HG03520 (cell line): ENCODE measurements at regions not wholly inside any gene's neighbourhood (a gene's known extent, or its start where the extent isn't known, plus 50 kb on each side); places are given as distances from the start of the nearest gene placed in this dataset.

ENCODE experiments used
- ATAC-seq: cut with Tn5 transposase; IDR thresholded peaks from one replicate; pipeline ENCODE4 v1.9.1; 2021; ENCODE audit warnings: mild to moderate bottlenecking, moderate library complexity; ENCODE audit not compliant: unreplicated experiment

GRCh38 chr11:45089251-45089650 lies 57.2 kb upstream of the PRDM11 start:
- no peak for ATAC-seq

DNA sequence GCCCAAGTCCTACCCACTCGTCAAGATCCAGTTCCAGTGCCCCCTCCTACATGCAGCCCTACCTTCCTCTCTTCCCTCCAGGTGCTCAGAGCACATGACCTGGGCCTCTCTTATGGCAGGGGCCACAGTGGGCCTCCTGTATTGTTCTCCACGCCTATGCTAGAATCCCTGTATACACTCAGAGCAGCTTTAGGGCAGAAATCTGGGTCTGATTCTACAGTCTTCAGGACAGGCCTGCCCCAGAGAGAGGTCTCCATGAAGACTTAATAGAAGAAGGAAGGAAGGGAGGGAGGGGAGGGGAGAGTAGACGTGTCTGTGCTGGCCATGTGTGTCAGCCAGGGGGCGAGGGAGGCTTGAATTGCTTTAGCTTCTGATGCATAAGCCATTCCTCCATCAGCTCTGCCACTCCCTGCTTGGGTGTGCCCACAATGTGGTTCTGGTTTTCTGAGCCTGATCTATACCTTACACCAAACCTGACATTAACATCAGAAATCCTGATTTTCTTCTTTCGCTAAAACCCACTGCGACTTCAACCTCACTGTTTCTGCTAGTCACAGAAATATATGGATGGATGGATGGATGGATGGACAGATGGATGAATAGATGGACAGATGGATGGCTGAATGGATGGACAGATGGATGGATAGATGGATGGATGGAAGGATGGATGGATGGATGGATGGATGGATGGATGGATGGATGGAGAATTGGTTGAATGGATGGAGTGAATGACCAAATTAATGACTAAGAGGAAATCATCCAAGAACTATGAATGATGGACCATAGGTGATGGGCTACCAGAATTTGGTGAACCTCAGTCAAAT lies 56.6 kb upstream of the PRDM11 start:
- no peak for ATAC-seq

GRCh38 chr11:45090607-45091006 lies 55.8 kb upstream of the PRDM11 start:
- ATAC-seq: no peak

GRCh38 chr11:45091563-45092403 lies 54.7 kb upstream of the PRDM11 start:
- no peak for ATAC-seq

DNA sequence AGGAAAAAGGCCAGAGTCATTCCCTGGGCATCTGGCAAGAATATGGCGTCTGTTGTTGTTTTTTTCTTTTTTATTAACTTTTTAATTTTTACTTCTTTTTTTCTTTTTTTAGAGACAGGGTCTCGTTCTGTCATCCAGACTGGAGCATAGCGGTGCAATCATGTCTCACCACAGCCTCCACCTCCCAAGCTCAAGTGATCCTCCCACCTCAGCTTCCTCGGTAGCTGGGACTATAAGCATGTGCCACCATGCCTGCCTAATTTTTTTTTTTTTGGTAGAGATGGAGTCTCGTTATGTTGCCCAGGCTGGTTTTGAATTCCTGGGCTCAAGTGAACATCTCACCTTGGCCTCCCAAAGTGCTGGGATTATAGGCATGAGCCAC lies 54.0 kb upstream of the PRDM11 start:
- ATAC-seq: no peak

DNA sequence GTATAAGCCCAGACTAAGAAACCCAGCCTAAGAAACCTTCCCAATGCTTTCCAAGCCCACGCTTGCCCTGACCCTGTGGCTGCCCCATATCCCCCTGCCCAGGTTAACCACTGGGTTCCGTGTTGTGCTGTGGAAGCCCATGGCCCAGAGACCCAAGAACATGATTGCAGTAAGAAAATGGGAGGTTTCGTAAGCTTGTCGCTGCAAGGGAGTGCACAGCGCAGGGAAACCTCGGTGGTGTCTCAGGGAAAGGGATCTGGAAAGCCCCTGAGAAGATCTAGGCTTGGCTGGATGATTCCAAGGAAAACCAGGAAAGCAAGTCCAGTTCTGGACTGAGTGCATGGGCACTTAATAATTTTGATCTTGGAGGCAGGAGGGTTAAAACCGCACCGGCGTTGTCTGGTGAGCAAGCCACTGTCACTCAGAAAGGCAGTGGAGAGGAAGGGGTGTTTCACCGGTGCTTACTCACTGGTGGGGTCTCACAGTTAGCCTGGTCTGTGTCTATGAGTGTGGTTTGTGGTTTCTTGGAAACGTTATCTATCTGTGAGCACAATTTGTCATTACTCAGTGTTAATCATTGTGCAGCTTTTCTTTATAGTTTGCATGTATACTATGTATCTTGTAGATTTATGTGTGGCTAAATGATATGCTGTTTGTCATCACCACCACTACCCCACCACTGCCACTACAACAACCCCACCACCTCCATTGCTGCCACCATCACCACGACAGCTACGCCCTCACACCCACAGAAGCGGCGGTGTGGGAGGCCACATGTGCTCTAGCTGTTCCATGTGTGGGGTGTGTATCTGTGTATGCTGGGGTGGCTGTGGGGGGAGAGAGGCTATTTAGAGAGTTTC lies 53.3 kb upstream of the PRDM11 start:
- ATAC-seq: no peak

DNA sequence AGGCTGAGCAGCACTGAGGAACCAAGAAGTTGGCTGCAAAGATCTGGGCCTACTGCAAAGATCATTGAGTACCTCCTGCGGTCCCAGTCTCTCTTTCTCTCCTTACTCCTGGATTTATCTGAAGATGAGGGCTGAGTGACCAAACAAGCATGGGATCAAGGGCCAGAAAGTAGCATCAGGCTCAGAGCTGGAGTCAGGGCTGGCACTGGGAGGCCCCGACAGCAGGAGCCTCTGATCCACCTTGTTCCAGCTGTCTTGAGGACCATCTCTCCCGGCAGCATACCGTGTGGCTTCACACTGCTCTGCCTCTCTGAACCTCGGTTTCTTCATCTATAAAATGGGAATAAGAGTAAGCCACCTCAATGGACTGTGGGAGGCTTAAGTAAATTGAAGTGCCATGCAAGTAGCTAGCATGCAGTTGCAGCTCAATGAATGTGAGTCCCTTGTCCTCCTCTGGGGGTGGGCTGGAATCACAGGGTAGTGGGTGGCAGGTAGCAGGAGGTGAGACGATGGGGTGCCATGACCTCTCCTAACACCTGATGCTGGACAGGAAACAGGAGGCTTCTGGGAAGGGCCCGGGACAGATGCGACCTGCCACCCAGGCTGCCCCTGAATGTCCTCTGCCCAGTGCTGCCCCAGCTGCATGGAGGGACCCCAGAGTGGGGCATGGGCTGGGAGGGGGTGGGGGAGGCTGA lies 52.5 kb upstream of the PRDM11 start:
- no peak for ATAC-seq

- ATAC-seq: no peak
These were observed 51.3 kb upstream of the PRDM11 start for GRCh38 chr11:45094958-45095690.

- no peak for ATAC-seq
These were observed 50.8 kb upstream of the PRDM11 start for GRCh38 chr11:45095691-45096010.

GRCh38 chr11:45096636-45097035 lies 49.8 kb upstream of the PRDM11 start:
- ATAC-seq: no peak
